PC-3 (cell line): ENCODE measurements at regions not wholly inside any gene's neighbourhood (a gene's known extent, or its start where the extent isn't known, plus 50 kb on each side); places are given as distances from the start of the nearest gene placed in this dataset.

Experiments
- ATAC-seq: fragments of 200-7000 bp; cut with Tn5 transposase; 2 replicates; pipeline ENCODE4 v1.9.1; 2020; ENCODE audit warnings: mild to moderate bottlenecking, moderate library complexity
- BruUV-seq: library from RNA; stranded (reverse); fragments of 400-500 nt; replicated peaks from 2 replicates; lab custom pipeline; 2021; lab: Mats Ljungman, UMichigan
- CTCF ChIA-PET: fragments of 300-600 bp; sonication (Branson Sonifier 250); formaldehyde crosslinking; loops from one replicate; lab custom pipeline; 2022; ENCODE audit warnings: antibody characterized with exemption; lab: Charles Lee
- POLR2A ChIA-PET: fragments of 300-600 bp; sonication (Branson Sonifier 250); formaldehyde crosslinking; loops from one replicate; lab custom pipeline; 2022; ENCODE audit warnings: antibody characterized with exemption; ENCODE audit not compliant: unreplicated experiment; lab: Charles Lee
- DNase-seq: peaks from one replicate; pipeline ENCODE4 v3.0.0-alpha.2; 2015
- H2AFZ ChIP-seq: fragments of 300-600 bp; sonication (generic); 2 replicates; pipeline ENCODE4 v1.6.0; 2016; ENCODE audit warnings: antibody characterized with exemption, low read length
- H3F3A ChIP-seq: fragments of 300-600 bp; sonication (generic); one replicate; pipeline ENCODE4 v1.6.0; 2017; ENCODE audit warnings: antibody characterized with exemption, low read length, control low read depth, mild to moderate bottlenecking; ENCODE audit not compliant: unreplicated experiment
- H3K27ac ChIP-seq: fragments of 300-600 bp; sonication (generic); 2 replicates; pipeline ENCODE4 v1.5.1; 2016; ENCODE audit warnings: mild to moderate bottlenecking, low read length
- H3K27me3 ChIP-seq: fragments of 300-600 bp; sonication (generic); 2 replicates; pipeline ENCODE4 v1.6.1; 2016; ENCODE audit warnings: low read length, mixed read lengths
- H3K36me3 ChIP-seq: fragments of 300-600 bp; sonication (generic); 2 replicates; pipeline ENCODE4 v1.6.1; 2016; ENCODE audit warnings: low read depth, mixed run types, low read length, mixed read lengths
- H3K4me1 ChIP-seq: fragments of 300-600 bp; sonication (generic); 2 replicates; pipeline ENCODE4 v1.5.1; 2016; ENCODE audit warnings: low read length; ENCODE audit not compliant: insufficient read depth
- H3K4me2 ChIP-seq: fragments of 300-600 bp; sonication (generic); 2 replicates; pipeline ENCODE4 v1.6.0; 2016; ENCODE audit warnings: low read length
- H3K4me3 ChIP-seq: fragments of 300-600 bp; sonication (generic); 2 replicates; pipeline ENCODE4 v1.5.1; 2016; ENCODE audit warnings: mild to moderate bottlenecking, low read length, mixed read lengths
- H3K79me2 ChIP-seq: fragments of 300-600 bp; sonication (generic); 2 replicates; pipeline ENCODE4 v1.6.1; 2017; ENCODE audit warnings: low read length, mixed read lengths
- H3K9ac ChIP-seq: fragments of 300-600 bp; sonication (generic); 2 replicates; pipeline ENCODE4 v1.6.0; 2016; ENCODE audit warnings: mild to moderate bottlenecking, low read length
- H3K9me2 ChIP-seq: fragments of 300-600 bp; sonication (generic); replicated peaks from 2 replicates; pipeline ENCODE4 v1.6.1; 2016; ENCODE audit warnings: mixed run types, low read length, mixed read lengths
- H3K9me3 ChIP-seq: fragments of 300-600 bp; sonication (generic); 2 replicates; pipeline ENCODE4 v1.6.1; 2016; ENCODE audit warnings: low read length, mixed read lengths
- H4K20me1 ChIP-seq: fragments of 300-600 bp; sonication (generic); 2 replicates; pipeline ENCODE4 v1.6.1; 2016; ENCODE audit warnings: low read length, mixed read lengths
- EZH2 ChIP-seq: fragments of 300-600 bp; sonication (generic); IDR thresholded peaks from one replicate; pipeline ENCODE4 v1.6.1; 2017; ENCODE audit warnings: antibody characterized with exemption, mild to moderate bottlenecking, low read length; ENCODE audit not compliant: unreplicated experiment
- EZH2phosphoT487 ChIP-seq: fragments of 300-600 bp; sonication (generic); IDR thresholded peaks from 2 replicates; pipeline ENCODE4 v1.6.1; 2018; ENCODE audit warnings: mild to moderate bottlenecking, antibody characterized with exemption, low read length, borderline replicate concordance
- intact Hi-C: fragments of 100-400 bp; cut with micrococcal nuclease; formaldehyde crosslinking; loops from 2 replicates; pipeline ENCODE4 v1.9.0; 2023
- TF ChIP-seq, protein P1 (sequence below): fragments of 300-600 bp; sonication (generic); conservative IDR thresholded peaks from 2 replicates; pipeline ENCODE4 v1.5.1; 2017; ENCODE audit warnings: antibody characterized with exemption, low read depth, mild to moderate bottlenecking, low read length

- no peak overlapping the region for H2AFZ ChIP-seq
- no peak for DNase-seq
- H3K27me3 ChIP-seq = no peaks in the 10 kb centered on the region; the same call in 1 of the 2 replicates
- H3K4me3 ChIP-seq = no peak overlapping the region
- H3K9me2 ChIP-seq = no peaks in the 10 kb centered on the region
- BruUV-seq = no TSS peak
- H3K36me3 ChIP-seq = no peaks in the 10 kb centered on the region
- H3K4me2 ChIP-seq = no peak overlapping the region
- no peaks in the 10 kb centered on the region for H3K9me3 ChIP-seq
- no peak for TF ChIP-seq EZH2
- TF ChIP-seq, protein P1, sequence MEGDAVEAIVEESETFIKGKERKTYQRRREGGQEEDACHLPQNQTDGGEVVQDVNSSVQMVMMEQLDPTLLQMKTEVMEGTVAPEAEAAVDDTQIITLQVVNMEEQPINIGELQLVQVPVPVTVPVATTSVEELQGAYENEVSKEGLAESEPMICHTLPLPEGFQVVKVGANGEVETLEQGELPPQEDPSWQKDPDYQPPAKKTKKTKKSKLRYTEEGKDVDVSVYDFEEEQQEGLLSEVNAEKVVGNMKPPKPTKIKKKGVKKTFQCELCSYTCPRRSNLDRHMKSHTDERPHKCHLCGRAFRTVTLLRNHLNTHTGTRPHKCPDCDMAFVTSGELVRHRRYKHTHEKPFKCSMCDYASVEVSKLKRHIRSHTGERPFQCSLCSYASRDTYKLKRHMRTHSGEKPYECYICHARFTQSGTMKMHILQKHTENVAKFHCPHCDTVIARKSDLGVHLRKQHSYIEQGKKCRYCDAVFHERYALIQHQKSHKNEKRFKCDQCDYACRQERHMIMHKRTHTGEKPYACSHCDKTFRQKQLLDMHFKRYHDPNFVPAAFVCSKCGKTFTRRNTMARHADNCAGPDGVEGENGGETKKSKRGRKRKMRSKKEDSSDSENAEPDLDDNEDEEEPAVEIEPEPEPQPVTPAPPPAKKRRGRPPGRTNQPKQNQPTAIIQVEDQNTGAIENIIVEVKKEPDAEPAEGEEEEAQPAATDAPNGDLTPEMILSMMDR = no peak
- TF ChIP-seq EZH2phosphoT487 = no peak
- H3F3A ChIP-seq = no peaks in the 10 kb centered on the region
- CTCF ChIA-PET = no interaction called here
- no peak for ATAC-seq
- intact Hi-C loops = no loop called here
- POLR2A ChIA-PET = no interaction called here
- no peak overlapping the region for H3K27ac ChIP-seq
- H3K9ac ChIP-seq = no peak overlapping the region
- no peaks in the 10 kb centered on the region for H3K4me1 ChIP-seq
- no peaks in the 10 kb centered on the region for H4K20me1 ChIP-seq
- H3K79me2 ChIP-seq = no peaks in the 10 kb centered on the region
Measured at GRCh38 chr16:82560805-82561325, 65.9 kb upstream of the CDH13 start.

- ChIA-PET CTCF (no interaction called here), POLR2A (no interaction called here)
- BruUV-seq = no TSS peak
- Histone ChIP-seq H3K4me3 (no peak overlapping the region), H3K4me2 (no peak overlapping the region), H4K20me1 (no peaks in the 10 kb centered on the region), H2AFZ (no peak overlapping the region), H3F3A (no peaks in the 10 kb centered on the region), H3K27me3 (peaks cover 42% of the 10 kb centered on the region), H3K36me3 (no peaks in the 10 kb centered on the region), H3K9me2 (no peaks in the 10 kb centered on the region), H3K9ac (no peak overlapping the region), H3K79me2 (no peaks in the 10 kb centered on the region), H3K4me1 (no peaks in the 10 kb centered on the region), H3K27ac (no peak overlapping the region), H3K9me3 (no peaks in the 10 kb centered on the region)
- DNase-seq = no peak
- intact Hi-C loops = no loop called here
- TF ChIP-seq EZH2 (no peak), EZH2phosphoT487 (no peak)
- TF ChIP-seq, protein P1 = no peak
- ATAC-seq = no peak
Measured at GRCh38 chr16:82544378-82545160, 82.2 kb upstream of the CDH13 start.

DNA sequence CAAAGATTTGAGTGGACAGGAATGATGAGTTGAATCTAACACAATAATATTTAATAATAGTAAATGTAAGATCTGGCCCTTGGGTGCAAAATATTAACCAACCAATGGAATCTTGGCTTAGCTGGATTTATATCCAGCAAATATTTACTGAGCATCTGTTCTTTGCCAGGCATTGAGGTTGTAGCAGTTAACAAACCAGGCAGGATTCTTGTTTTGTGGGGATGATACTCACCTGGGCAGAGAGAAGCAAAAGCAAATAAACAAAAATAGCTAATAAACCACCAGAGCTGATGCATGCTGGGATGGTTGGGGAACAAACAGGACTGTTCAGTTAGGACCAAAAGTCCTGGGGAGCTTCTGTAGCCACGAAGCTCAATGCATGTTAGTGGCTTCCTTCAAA lies 84.1 kb upstream of the CDH13 start:
- BruUV-seq = no TSS peak
- Histone ChIP-seq H3F3A (no peaks in the 10 kb centered on the region), H4K20me1 (no peaks in the 10 kb centered on the region), H3K4me3 (no peak overlapping the region), H3K9ac (no peak overlapping the region), H3K9me3 (no peaks in the 10 kb centered on the region), H3K4me2 (no peak overlapping the region), H2AFZ (no peak overlapping the region), H3K9me2 (no peaks in the 10 kb centered on the region), H3K36me3 (no peaks in the 10 kb centered on the region), H3K4me1 (no peaks in the 10 kb centered on the region), H3K27ac (no peak overlapping the region), H3K79me2 (no peaks in the 10 kb centered on the region), H3K27me3 (peaks cover 46% of the 10 kb centered on the region)
- DNase-seq = no peak
- ChIA-PET POLR2A (no interaction called here), CTCF (no interaction called here)
- ATAC-seq = no peak
- TF ChIP-seq EZH2 (no peak), EZH2phosphoT487 (no peak)
- TF ChIP-seq, protein P1 = no peak
- intact Hi-C loops = no loop called here
